ENCODE measurements at regions not wholly inside any gene's neighbourhood (a gene's known extent, or its start where the extent isn't known, plus 50 kb on each side); places are given as distances from the start of the nearest gene placed in this dataset.

DNA sequence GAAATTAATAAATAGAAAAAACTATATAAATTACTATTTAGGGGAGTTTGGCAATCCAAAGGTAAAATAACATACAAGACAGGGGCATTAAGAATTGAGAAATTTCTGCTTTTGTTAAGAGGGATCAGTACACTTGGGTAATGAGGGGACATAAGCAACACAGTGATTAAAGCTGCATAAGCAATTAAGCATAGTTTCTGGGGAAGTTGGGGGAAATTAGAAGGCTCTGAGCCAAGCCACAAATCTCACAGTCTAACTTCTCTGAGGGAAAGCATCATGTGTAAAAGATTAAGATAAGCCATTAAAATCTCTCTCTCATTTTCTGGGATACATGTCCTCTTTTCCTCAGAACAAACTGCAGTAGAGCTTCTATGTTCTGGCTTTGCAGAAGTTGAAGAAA lies 533.9 kb upstream of the LRFN5 start:
- Histone ChIP-seq H3K4me3 (ENCODE audit: low read length) (no peak overlapping the region), H3K36me3 (ENCODE audit: control insufficient read depth, insufficient read depth, low read length) (no peaks in the 10 kb centered on the region), H3K27ac (ENCODE audit: low read depth, low read length) (no peak overlapping the region), H3K27me3 (ENCODE audit: control insufficient read depth, insufficient read depth, low read length, poor library complexity, severe bottlenecking) (no peaks in the 10 kb centered on the region), H3K9ac (ENCODE audit: extremely low read depth, low read length, poor library complexity, severe bottlenecking) (no peak overlapping the region), H3K4me1 (ENCODE audit: control insufficient read depth, insufficient read depth, low read length) (no peaks in the 10 kb centered on the region), H3K9me3 (ENCODE audit: control insufficient read depth, low read length) (no peaks in the 10 kb centered on the region)
- H3K27me3 Mint-ChIP-seq (ENCODE audit: insufficient read depth), result no peaks in the 10 kb centered on the region
- no peaks in the 10 kb centered on the region for H3K9me3 Mint-ChIP-seq
- peaks cover 2% of the 10 kb centered on the region for H3K4me1 Mint-ChIP-seq
- H3K4me3 Mint-ChIP-seq, result no peak overlapping the region
- H3K27ac Mint-ChIP-seq, result no peak overlapping the region
- TF ChIP-seq, protein P1, sequence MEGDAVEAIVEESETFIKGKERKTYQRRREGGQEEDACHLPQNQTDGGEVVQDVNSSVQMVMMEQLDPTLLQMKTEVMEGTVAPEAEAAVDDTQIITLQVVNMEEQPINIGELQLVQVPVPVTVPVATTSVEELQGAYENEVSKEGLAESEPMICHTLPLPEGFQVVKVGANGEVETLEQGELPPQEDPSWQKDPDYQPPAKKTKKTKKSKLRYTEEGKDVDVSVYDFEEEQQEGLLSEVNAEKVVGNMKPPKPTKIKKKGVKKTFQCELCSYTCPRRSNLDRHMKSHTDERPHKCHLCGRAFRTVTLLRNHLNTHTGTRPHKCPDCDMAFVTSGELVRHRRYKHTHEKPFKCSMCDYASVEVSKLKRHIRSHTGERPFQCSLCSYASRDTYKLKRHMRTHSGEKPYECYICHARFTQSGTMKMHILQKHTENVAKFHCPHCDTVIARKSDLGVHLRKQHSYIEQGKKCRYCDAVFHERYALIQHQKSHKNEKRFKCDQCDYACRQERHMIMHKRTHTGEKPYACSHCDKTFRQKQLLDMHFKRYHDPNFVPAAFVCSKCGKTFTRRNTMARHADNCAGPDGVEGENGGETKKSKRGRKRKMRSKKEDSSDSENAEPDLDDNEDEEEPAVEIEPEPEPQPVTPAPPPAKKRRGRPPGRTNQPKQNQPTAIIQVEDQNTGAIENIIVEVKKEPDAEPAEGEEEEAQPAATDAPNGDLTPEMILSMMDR (conservative IDR thresholded peaks at IDR 0.05), result no peak
- DNase-seq, result no peak
- no peaks in the 10 kb centered on the region for H3K36me3 Mint-ChIP-seq (ENCODE audit: low read depth)

DNA sequence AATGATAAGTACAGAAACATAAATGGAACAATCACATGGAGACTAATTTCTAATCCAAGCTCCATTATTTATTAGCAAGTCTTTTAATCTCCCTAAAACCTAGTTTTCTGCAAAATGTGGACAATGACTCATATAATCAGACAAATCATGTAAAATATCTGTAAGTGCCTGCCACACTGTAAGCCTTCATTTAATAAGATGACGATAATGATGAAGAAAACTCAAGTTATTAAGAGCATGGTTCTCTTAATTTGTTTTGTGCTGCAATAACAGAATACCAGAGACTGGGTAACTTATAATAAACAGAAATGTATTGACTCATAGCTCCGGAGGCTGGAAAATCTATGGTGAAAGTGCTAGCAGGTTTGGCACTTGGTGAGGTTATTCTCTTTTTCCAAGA lies 535.3 kb upstream of the LRFN5 start:
- TF ChIP-seq, protein P1 (conservative IDR thresholded peaks at IDR 0.05), result no peak
- no peak overlapping the region for H3K9ac ChIP-seq (ENCODE audit: extremely low read depth, low read length, poor library complexity, severe bottlenecking)
- no peaks in the 10 kb centered on the region for H3K9me3 ChIP-seq (ENCODE audit: control insufficient read depth, low read length)
- H3K27me3 ChIP-seq (ENCODE audit: control insufficient read depth, insufficient read depth, low read length, poor library complexity, severe bottlenecking), result no peaks in the 10 kb centered on the region
- DNase-seq, result no peak
- no peaks in the 10 kb centered on the region for H3K4me1 ChIP-seq (ENCODE audit: control insufficient read depth, insufficient read depth, low read length)
- WGBS, 2 experiments (ENCODE audit: insufficient coverage in 1 of 2, insufficient read length in 1 of 2), result 97 to 100% methylated on average over 1 to 2 of the region's 2 CpGs
- no peaks in the 10 kb centered on the region for H3K27me3 Mint-ChIP-seq (ENCODE audit: insufficient read depth)
- no peak overlapping the region for H3K4me3 ChIP-seq (ENCODE audit: low read length)
- H3K4me3 Mint-ChIP-seq, result no peak overlapping the region
- no peaks in the 10 kb centered on the region for H3K36me3 Mint-ChIP-seq (ENCODE audit: low read depth)
- H3K27ac ChIP-seq (ENCODE audit: low read depth, low read length), result no peak overlapping the region
- no peaks in the 10 kb centered on the region for H3K36me3 ChIP-seq (ENCODE audit: control insufficient read depth, insufficient read depth, low read length)
- H3K27ac Mint-ChIP-seq, result no peak overlapping the region
- H3K4me1 Mint-ChIP-seq, result peaks cover 2% of the 10 kb centered on the region
- H3K9me3 Mint-ChIP-seq, result no peaks in the 10 kb centered on the region

DNA sequence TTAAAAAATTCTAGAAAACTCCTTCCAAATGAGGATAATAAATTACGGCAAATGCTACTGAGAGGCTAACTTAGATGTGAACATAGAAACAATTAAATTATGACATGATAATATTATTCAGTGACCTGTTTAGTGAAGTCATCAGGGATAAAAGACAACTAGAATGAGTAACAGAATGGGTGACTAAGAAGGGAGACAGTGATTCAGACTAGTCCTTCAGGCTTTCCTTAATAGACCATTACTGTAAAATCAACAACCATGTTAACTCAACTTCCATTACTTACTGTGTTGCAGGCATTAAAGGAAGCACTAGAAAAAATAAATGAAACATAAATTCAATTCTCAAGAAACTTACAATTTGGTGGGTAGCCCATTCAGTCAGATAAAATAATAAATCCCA lies 543.9 kb upstream of the LRFN5 start:
- Histone ChIP-seq H3K9me3 (ENCODE audit: control insufficient read depth, low read length) (no peaks in the 10 kb centered on the region), H3K4me3 (ENCODE audit: low read length) (no peak overlapping the region), H3K27me3 (ENCODE audit: control insufficient read depth, insufficient read depth, low read length, poor library complexity, severe bottlenecking) (no peaks in the 10 kb centered on the region), H3K4me1 (ENCODE audit: control insufficient read depth, insufficient read depth, low read length) (no peaks in the 10 kb centered on the region), H3K27ac (ENCODE audit: low read depth, low read length) (no peak overlapping the region), H3K9ac (ENCODE audit: extremely low read depth, low read length, poor library complexity, severe bottlenecking) (no peak overlapping the region), H3K36me3 (ENCODE audit: control insufficient read depth, insufficient read depth, low read length) (no peaks in the 10 kb centered on the region)
- Mint-ChIP-seq H3K36me3 (ENCODE audit: low read depth) (no peaks in the 10 kb centered on the region), H3K27me3 (ENCODE audit: insufficient read depth) (no peaks in the 10 kb centered on the region), H3K4me1 (no peaks in the 10 kb centered on the region), H3K4me3 (no peak overlapping the region), H3K9me3 (no peaks in the 10 kb centered on the region), H3K27ac (no peak overlapping the region)
- TF ChIP-seq, protein P1 (conservative IDR thresholded peaks at IDR 0.05), result no peak
- WGBS, 2 experiments (ENCODE audit: insufficient coverage in 1 of 2, insufficient read length in 1 of 2), result no CpG with 5 or more reads among the region's 1 CpG
- no peak for DNase-seq
